K562 (cell line): ENCODE measurements at regions not wholly inside any gene's neighbourhood (a gene's known extent, or its start where the extent isn't known, plus 50 kb on each side); places are given as distances from the start of the nearest gene placed in this dataset.

Source experiments
- ATAC-seq: fragments of 200-7000 bp; cut with Tn5 transposase; 3 replicates; pipeline ENCODE4 v1.9.1; 2020; ENCODE audit warnings: moderate library complexity
- BruUV-seq: library from RNA; stranded (reverse); fragments of 400-500 nt; replicated peaks from 2 replicates; lab custom pipeline; 2021; lab: Mats Ljungman, UMichigan
- CTCF ChIA-PET: fragments of 300-600 bp; formaldehyde crosslinking; extraction: SDS; loops from one replicate; lab custom pipeline; 2021; ENCODE audit warnings: low intra/inter-chr PET ratio; lab: Yijun Ruan, JAX
- POLR2A ChIA-PET: fragments of 300-600, 350-650 bp; sonication (Branson Sonifier 250); formaldehyde crosslinking; extraction: SDS; loops from one replicate; lab custom pipeline; 2021; ENCODE audit warnings: antibody characterized with exemption, inconsistent platforms; lab: Yijun Ruan, JAX
- DNase-seq, 4 experiments: peaks; one replicate each; pipeline versions ENCODE4 v3.0.0 to v3.0.0-alpha.2; 2011 to 2018; ENCODE audit warnings: low spot score in 3 of 4, mixed read lengths in 3 of 4; ENCODE audit errors: extremely low read depth in 1 of 4
- FAIRE-seq: peaks from 2 replicates; lab custom pipeline; 2011; peaks lifted over from hg19 to GRCh38; lab: Jason Lieb, UNC
- H2AFZ ChIP-seq: 2 replicates; pipeline ENCODE4 v1.6.0; 2011; ENCODE audit warnings: low read depth, low read length, control low read depth, inconsistent platforms
- H3K27ac ChIP-seq: fragments of 200-600 bp; 3 replicates; pipeline ENCODE4 v1.8.0; 2011; ENCODE audit warnings: low read depth, mild to moderate bottlenecking, control low read depth, inconsistent platforms, low read length, moderate library complexity, mixed read lengths; ENCODE audit errors: extremely low read depth
- H3K27me3 ChIP-seq, 2 experiments: fragments of 300-600 bp in 1 of 2; 2 replicates in 1 of 2; 3 replicates in 1 of 2; pipeline versions ENCODE4 v1.6.0 to v1.8.0; 2011; ENCODE audit warnings: inconsistent platforms in 2 of 2, low read length in 2 of 2, mild to moderate bottlenecking in 1 of 2, mixed read lengths in 1 of 2, moderate library complexity in 1 of 2; ENCODE audit not compliant: control insufficient read depth in 2 of 2, insufficient read depth in 2 of 2
- H3K36me3 ChIP-seq: fragments of 300-600 bp; 3 replicates; pipeline ENCODE4 v1.8.0; 2011; ENCODE audit warnings: mild to moderate bottlenecking, low read length, inconsistent platforms; ENCODE audit not compliant: control insufficient read depth, insufficient read depth
- H3K4me1 ChIP-seq, 2 experiments: fragments of 200-600 bp in 1 of 2; replicated peaks in 1 of 2; 2 replicates in 1 of 2; 3 replicates in 1 of 2; pipeline versions ENCODE4 v1.5.1 to v1.8.0; 2011; ENCODE audit warnings: inconsistent platforms in 2 of 2, low read length in 2 of 2, mild to moderate bottlenecking in 1 of 2, mixed read lengths in 1 of 2, moderate library complexity in 1 of 2; ENCODE audit not compliant: control insufficient read depth in 2 of 2, insufficient read depth in 2 of 2
- H3K4me2 ChIP-seq: 2 replicates; pipeline ENCODE4 v1.6.1; 2011; ENCODE audit warnings: low read length, control low read depth, inconsistent platforms, mixed read lengths; ENCODE audit not compliant: insufficient read depth
- H3K4me3 ChIP-seq: fragments of 200-600 bp; sonication (generic), shearing (Covaris generic); 2 replicates; pipeline ENCODE4 v1.5.1; 2016; ENCODE audit warnings: control low read depth, inconsistent platforms
- H3K79me2 ChIP-seq: fragments of 200-600 bp; 3 replicates; pipeline ENCODE4 v1.8.0; 2011; ENCODE audit warnings: low read length, inconsistent platforms; ENCODE audit not compliant: control insufficient read depth, insufficient read depth
- H3K9ac ChIP-seq, 2 experiments: 2 replicates each; pipeline versions ENCODE4 v1.6.0 to v1.6.1; 2011; ENCODE audit warnings: low read depth in 2 of 2, low read length in 2 of 2, control low read depth in 1 of 2, inconsistent platforms in 1 of 2, mild to moderate bottlenecking in 1 of 2, mixed read lengths in 1 of 2; ENCODE audit not compliant: insufficient read depth in 1 of 2
- H3K9me1 ChIP-seq: one replicate; pipeline ENCODE4 v1.6.0; 2011; ENCODE audit warnings: inconsistent platforms, mild to moderate bottlenecking, low read length, moderate library complexity; ENCODE audit not compliant: control insufficient read depth, insufficient read depth
- H3K9me3 ChIP-seq: replicated peaks from 2 replicates; pipeline ENCODE4 v1.5.1; 2011; ENCODE audit warnings: low read depth, low read length, inconsistent platforms; ENCODE audit not compliant: control insufficient read depth, insufficient read depth
- H4K20me1 ChIP-seq: replicated peaks from 2 replicates; pipeline ENCODE4 v1.6.1; 2011; ENCODE audit warnings: low read length, inconsistent platforms, mixed read lengths; ENCODE audit not compliant: control insufficient read depth, insufficient read depth
- CBFA2T3 ChIP-seq: fragments of 450-650 bp; IDR thresholded peaks from 2 replicates; pipeline ENCODE4 v1.6.1; 2017
- GATA2 ChIP-seq: sonication (generic); formaldehyde crosslinking; IDR thresholded peaks from 2 replicates; pipeline ENCODE4 v1.4.0; 2020; ENCODE audit warnings: mild to moderate bottlenecking, missing genetic modification reagents
- KDM5B ChIP-seq: fragments of 200-600 bp; sonication (generic); IDR thresholded peaks from 2 replicates; pipeline ENCODE4 v1.6.1; 2012; ENCODE audit warnings: low read depth, mild to moderate bottlenecking, moderate library complexity, low read length, control low read depth, inconsistent platforms; ENCODE audit not compliant: insufficient replicate concordance
- PHF21A ChIP-seq: fragments of 450-650 bp; IDR thresholded peaks from 2 replicates; pipeline ENCODE4 v1.6.1; 2017; ENCODE audit warnings: low read depth, borderline replicate concordance
- PTRF ChIP-seq: fragments of 450-650 bp; IDR thresholded peaks from 2 replicates; pipeline ENCODE4 v1.6.1; 2016; ENCODE audit warnings: mild to moderate bottlenecking, missing genetic modification characterization, missing compliant biosample characterization
- RBFOX2 ChIP-seq: fragments of 200-400 bp; formaldehyde crosslinking; IDR thresholded peaks from 2 replicates; pipeline ENCODE4 v1.6.1; 2017; ENCODE audit warnings: low read depth, mild to moderate bottlenecking, low read length, moderate library complexity
- SREBF1 ChIP-seq: fragments of 150-350 bp; IDR thresholded peaks from 2 replicates; pipeline ENCODE4 v1.6.1; 2014; ENCODE audit warnings: antibody characterized with exemption, low read depth, low read length, borderline replicate concordance
- ZC3H8 ChIP-seq: fragments of 450-650 bp; IDR thresholded peaks from 2 replicates; pipeline ENCODE4 v1.6.1; 2017
- ZFPM2 ChIP-seq: fragments of 250-450 bp; sonication (Bioruptor Pico); IDR thresholded peaks from 2 replicates; pipeline ENCODE4 v1.5.1; 2022; ENCODE audit warnings: mild to moderate bottlenecking
- ZNF121 ChIP-seq: sonication (generic); formaldehyde crosslinking; conservative IDR thresholded peaks from 2 replicates; pipeline ENCODE4 v1.8.0; 2022; ENCODE audit warnings: missing genetic modification reagents
- ZNF174 ChIP-seq: fragments of 250-450 bp; sonication (Bioruptor Pico); IDR thresholded peaks from 2 replicates; pipeline ENCODE4 v1.4.0; 2020; ENCODE audit warnings: mild to moderate bottlenecking
- ZNF316 ChIP-seq: fragments of 450-650 bp; IDR thresholded peaks from 2 replicates; pipeline ENCODE4 v1.6.1; 2016
- ZNF41 ChIP-seq: fragments of 250-450 bp; sonication (Bioruptor Pico); conservative IDR thresholded peaks from 2 replicates; pipeline ENCODE4 v1.4.0; 2020; ENCODE audit warnings: mild to moderate bottlenecking
- ZNF592 ChIP-seq: fragments of 450-650 bp; IDR thresholded peaks from 2 replicates; pipeline ENCODE4 v1.6.1; 2017; ENCODE audit warnings: antibody characterized with exemption, mild to moderate bottlenecking
- ZNF609 ChIP-seq: sonication (generic); formaldehyde crosslinking; IDR thresholded peaks from 2 replicates; pipeline ENCODE4 v1.8.1; 2023; ENCODE audit warnings: missing genetic modification reagents, mild to moderate bottlenecking, borderline replicate concordance
- ZNF668 ChIP-seq: fragments of 250-450 bp; sonication (Bioruptor Pico); IDR thresholded peaks from 2 replicates; pipeline ENCODE4 v1.8.0; 2022; ENCODE audit warnings: mild to moderate bottlenecking, inconsistent platforms
- WGBS: fragments of 100-300 bp; shearing (Covaris generic); methylation state at CpG from one replicate; pipeline ENCODE4 v1.1.6; 2016; ENCODE audit warnings: low coverage, mixed read lengths; ENCODE audit not compliant: insufficient coverage; ENCODE audit errors: missing lambda C conversion rate; 5-methylcytosine and 5-hydroxymethylcytosine counted together
- in situ Hi-C: fragments of 300-500 bp; cut with MboI; formaldehyde crosslinking; loops from 4 replicates; pipeline ENCODE4 v1.15.0; 2018; ENCODE audit warnings: inconsistent platforms, mixed read lengths
- intact Hi-C: fragments of 100-400 bp; cut with micrococcal nuclease; formaldehyde crosslinking; loops from 2 replicates; pipeline ENCODE4 v1.14.2; 2022

- Histone ChIP-seq H3K27me3 (peaks cover 2 to 31% of the 10 kb centered on the region in 2 experiments; a peak in 3 of 5 replicates), H3K79me2 (no peaks in the 10 kb centered on the region), H2AFZ (no peak overlapping the region), H3K27ac (no peak overlapping the region), H3K4me3 (no peak overlapping the region), H4K20me1 (peaks cover 12% of the 10 kb centered on the region; the same call in 1 of the 2 replicates), H3K9ac (no peak overlapping the region), H3K36me3 (no peaks in the 10 kb centered on the region), H3K4me1 (no peaks in the 10 kb centered on the region), H3K9me1 (no peaks in the 10 kb centered on the region), H3K4me2 (no peak overlapping the region), H3K9me3 (no peaks in the 10 kb centered on the region)
- FAIRE-seq (no peak), DNase-seq (no peak), ATAC-seq (no peak)
- WGBS = 0% methylated on average over 7 of the region's 7 CpGs
- intact Hi-C loops = no loop called here
- in situ Hi-C loops = no loop called here
- ChIA-PET POLR2A (no interaction called here), CTCF (no interaction called here)
- no TSS peak for BruUV-seq
- no peak for TF ChIP-seq ZFPM2
- no peak for TF ChIP-seq ZNF41 (CRISPR knock-in tag)
- TF ChIP-seq ZNF316 = no peak
- no peak for TF ChIP-seq ZNF174
- TF ChIP-seq ZC3H8 = no peak
- TF ChIP-seq ZNF121 (CRISPR knock-in tag) = no peak
- TF ChIP-seq RBFOX2 = no peak
- TF ChIP-seq SREBF1 = no peak
- no peak for TF ChIP-seq PHF21A
- TF ChIP-seq ZNF592 = no peak
- no peak for TF ChIP-seq CBFA2T3
- TF ChIP-seq GATA2 (CRISPR knock-in tag) = no peak
- no peak for TF ChIP-seq ZNF609 (CRISPR knock-in tag)
- TF ChIP-seq KDM5B = no peak
- no peak for TF ChIP-seq ZNF668 (CRISPR knock-in tag)
- no peak for TF ChIP-seq PTRF
These were observed 302.9 kb downstream of the ZNF536 start for GRCh38 chr19:30675086-30675485.
